SK-N-SH (cell line): ENCODE measurements at regions not wholly inside any gene's neighbourhood (a gene's known extent, or its start where the extent isn't known, plus 50 kb on each side); places are given as distances from the start of the nearest gene placed in this dataset.

Experiments used
- CTCF ChIA-PET: fragments of 300-600, 350-600 bp; formaldehyde crosslinking; extraction: SDS; loops from one replicate; lab custom pipeline; 2021; lab: Yijun Ruan, JAX
- POLR2A ChIA-PET: fragments of 350-600 bp; sonication (Branson Sonifier 250); formaldehyde crosslinking; extraction: SDS; loops from one replicate; lab custom pipeline; 2020; ENCODE audit warnings: antibody characterized with exemption, inconsistent platforms; lab: Yijun Ruan, JAX
- DNase-seq: peaks from one replicate; pipeline ENCODE4 v3.0.0; 2012
- H2AFZ ChIP-seq: fragments of 200-600 bp; sonication (generic); 2 replicates; pipeline ENCODE4 v1.8.1; 2016; ENCODE audit warnings: antibody characterized with exemption, mild to moderate bottlenecking, low read depth
- H3F3A ChIP-seq: fragments of 200-600 bp; sonication (generic); replicated peaks from 2 replicates; pipeline ENCODE3; 2016; ENCODE audit warnings: antibody characterized with exemption, mild to moderate bottlenecking; ENCODE audit not compliant: insufficient read depth
- H3K27ac ChIP-seq, 2 experiments: fragments of 200-500 bp in 1 of 2; fragments of 200-600 bp in 1 of 2; sonication (Bioruptor generic) in 1 of 2; sonication (generic), shearing (Covaris generic) in 1 of 2; 2 replicates each; pipeline versions ENCODE4 v1.5.1 to v1.6.1; 2014 to 2016; ENCODE audit warnings: low read depth in 2 of 2, inconsistent platforms in 1 of 2, low read length in 1 of 2, mild to moderate bottlenecking in 1 of 2, mixed read lengths in 1 of 2
- H3K27me3 ChIP-seq: fragments of 200-600 bp; sonication (generic), shearing (Covaris generic); 2 replicates; pipeline ENCODE4 v1.6.1; 2016; ENCODE audit warnings: mixed run types; ENCODE audit not compliant: insufficient read depth
- H3K36me3 ChIP-seq, 2 experiments: fragments of 200-500 bp in 1 of 2; fragments of 200-600 bp in 1 of 2; sonication (Bioruptor generic) in 1 of 2; sonication (generic) in 1 of 2; replicated peaks in 1 of 2; 2 replicates each; pipeline versions ENCODE3 to v1.5.1; 2014 to 2016; ENCODE audit warnings: low read length in 1 of 2, mild to moderate bottlenecking in 1 of 2; ENCODE audit not compliant: insufficient read depth in 2 of 2, control insufficient read depth in 1 of 2
- H3K4me1 ChIP-seq, 2 experiments: fragments of 200-500 bp in 1 of 2; fragments of 200-600 bp in 1 of 2; sonication (Bioruptor generic) in 1 of 2; sonication (generic), shearing (Covaris generic) in 1 of 2; 2 replicates each; pipeline versions ENCODE4 v1.5.1 to v1.6.1; 2014 to 2016; ENCODE audit warnings: low read depth in 1 of 2, low read length in 1 of 2, mixed run types in 1 of 2; ENCODE audit not compliant: insufficient read depth in 2 of 2, control insufficient read depth in 1 of 2
- H3K4me2 ChIP-seq: fragments of 200-600 bp; sonication (generic), shearing (Covaris generic); 2 replicates; pipeline ENCODE4 v1.6.1; 2017; ENCODE audit warnings: mixed run types
- H3K4me3 ChIP-seq, 2 experiments: fragments of 200-500 bp in 1 of 2; fragments of 200-600 bp in 1 of 2; sonication (Bioruptor generic) in 1 of 2; sonication (generic), shearing (Covaris generic) in 1 of 2; 2 replicates each; pipeline versions ENCODE4 v1.5.1 to v1.8.1; 2014 to 2016; ENCODE audit warnings: low read depth in 2 of 2, inconsistent platforms in 1 of 2, low read length in 1 of 2, mild to moderate bottlenecking in 1 of 2, mixed read lengths in 1 of 2, moderate library complexity in 1 of 2
- H3K79me2 ChIP-seq: fragments of 200-600 bp; sonication (generic); 2 replicates; pipeline ENCODE4 v1.8.1; 2017; ENCODE audit warnings: mild to moderate bottlenecking; ENCODE audit not compliant: insufficient read depth
- H3K9ac ChIP-seq: fragments of 200-600 bp; sonication (generic); 2 replicates; pipeline ENCODE4 v1.6.1; 2017; ENCODE audit warnings: mixed run types
- H3K9me2 ChIP-seq: fragments of 200-600 bp; sonication (generic); 2 replicates; pipeline ENCODE4 v1.6.1; 2017; ENCODE audit warnings: mixed run types
- H3K9me3 ChIP-seq: fragments of 200-600 bp; sonication (generic); 2 replicates; pipeline ENCODE4 v1.6.1; 2017; ENCODE audit warnings: mixed run types, mild to moderate bottlenecking, moderate library complexity
- H4K20me1 ChIP-seq: fragments of 200-600 bp; sonication (generic); 2 replicates; pipeline ENCODE4 v1.6.1; 2017; ENCODE audit warnings: mild to moderate bottlenecking, mixed run types; ENCODE audit not compliant: insufficient read depth
- EP300 ChIP-seq, 2 experiments: IDR thresholded peaks; 2 replicates each; pipeline versions ENCODE4 v1.4.0 to v1.6.1; 2012; ENCODE audit warnings: borderline replicate concordance in 1 of 2, low read depth in 1 of 2, low read length in 1 of 2
- EZH2phosphoT487 ChIP-seq: fragments of 200-600 bp; sonication (generic); IDR thresholded peaks from 2 replicates; pipeline ENCODE4 v1.6.1; 2017; ENCODE audit warnings: low read depth, mixed run types, mild to moderate bottlenecking, antibody characterized with exemption, moderate library complexity, borderline replicate concordance
- GABPA ChIP-seq: IDR thresholded peaks from 2 replicates; pipeline ENCODE4 v1.4.0; 2012; ENCODE audit warnings: low read depth, mild to moderate bottlenecking
- MXI1 ChIP-seq: IDR thresholded peaks from 2 replicates; pipeline ENCODE4 v1.6.1; 2012; ENCODE audit warnings: mild to moderate bottlenecking, low read depth, low read length, improper control_type of control experiment
- NRF1 ChIP-seq: IDR thresholded peaks from 2 replicates; pipeline ENCODE4 v1.6.1; 2012; ENCODE audit warnings: low read depth, mild to moderate bottlenecking, low read length
- RFX5 ChIP-seq: IDR thresholded peaks from 2 replicates; pipeline ENCODE4 v1.6.1; 2012; ENCODE audit warnings: mild to moderate bottlenecking, improper control_type of control experiment, low read length
- SIN3A ChIP-seq: IDR thresholded peaks from 2 replicates; pipeline ENCODE4 v1.6.1; 2012; ENCODE audit warnings: low read depth, mild to moderate bottlenecking, low read length, moderate library complexity, borderline replicate concordance
- ZBTB33 ChIP-seq: IDR thresholded peaks from 2 replicates; pipeline ENCODE4 v1.4.0; 2012; ENCODE audit warnings: low read depth, borderline replicate concordance
- WGBS: methylation state at CpG from one replicate; pipeline ENCODE4 v1.1.6; 2017; ENCODE audit warnings: low lambda C conversion rate; 5-methylcytosine and 5-hydroxymethylcytosine counted together
- TF ChIP-seq, protein P1 (sequence below): fragments of 150-350 bp; IDR thresholded peaks from 2 replicates; pipeline ENCODE4 v1.6.1; 2016; ENCODE audit warnings: mild to moderate bottlenecking, low read depth, low read length

DNA sequence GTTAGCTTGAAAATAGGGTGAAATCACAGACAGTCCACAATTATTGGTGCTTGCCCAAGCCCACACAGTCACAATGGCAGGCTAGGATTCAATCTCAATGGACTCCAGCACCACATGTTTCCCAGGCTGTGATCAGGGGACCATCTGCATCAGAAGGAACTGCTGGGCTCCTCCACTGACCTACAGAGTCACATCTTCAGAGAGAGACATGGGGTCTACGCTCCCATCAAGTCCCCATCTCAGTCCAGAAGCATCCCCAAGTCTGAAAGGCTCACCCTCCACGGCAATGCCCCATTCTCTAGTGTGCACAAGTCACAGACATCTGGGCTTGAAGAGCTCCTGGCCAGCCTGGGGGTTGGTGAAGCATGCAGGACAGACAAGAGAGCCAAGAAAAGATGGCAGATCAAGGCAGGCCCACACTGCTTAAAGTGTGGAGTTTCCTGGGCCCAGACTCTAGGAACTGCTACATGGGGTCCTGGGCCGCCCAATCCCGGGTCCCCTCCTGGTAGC is 262.5 kb downstream of the NPHP4 start (continued):
- TF ChIP-seq, protein P1, sequence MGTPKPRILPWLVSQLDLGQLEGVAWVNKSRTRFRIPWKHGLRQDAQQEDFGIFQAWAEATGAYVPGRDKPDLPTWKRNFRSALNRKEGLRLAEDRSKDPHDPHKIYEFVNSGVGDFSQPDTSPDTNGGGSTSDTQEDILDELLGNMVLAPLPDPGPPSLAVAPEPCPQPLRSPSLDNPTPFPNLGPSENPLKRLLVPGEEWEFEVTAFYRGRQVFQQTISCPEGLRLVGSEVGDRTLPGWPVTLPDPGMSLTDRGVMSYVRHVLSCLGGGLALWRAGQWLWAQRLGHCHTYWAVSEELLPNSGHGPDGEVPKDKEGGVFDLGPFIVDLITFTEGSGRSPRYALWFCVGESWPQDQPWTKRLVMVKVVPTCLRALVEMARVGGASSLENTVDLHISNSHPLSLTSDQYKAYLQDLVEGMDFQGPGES, result no peak
- TF ChIP-seq RFX5 (no peak), NRF1 (no peak)
- TF ChIP-seq, all 33 proteins: peak for 0

DNA sequence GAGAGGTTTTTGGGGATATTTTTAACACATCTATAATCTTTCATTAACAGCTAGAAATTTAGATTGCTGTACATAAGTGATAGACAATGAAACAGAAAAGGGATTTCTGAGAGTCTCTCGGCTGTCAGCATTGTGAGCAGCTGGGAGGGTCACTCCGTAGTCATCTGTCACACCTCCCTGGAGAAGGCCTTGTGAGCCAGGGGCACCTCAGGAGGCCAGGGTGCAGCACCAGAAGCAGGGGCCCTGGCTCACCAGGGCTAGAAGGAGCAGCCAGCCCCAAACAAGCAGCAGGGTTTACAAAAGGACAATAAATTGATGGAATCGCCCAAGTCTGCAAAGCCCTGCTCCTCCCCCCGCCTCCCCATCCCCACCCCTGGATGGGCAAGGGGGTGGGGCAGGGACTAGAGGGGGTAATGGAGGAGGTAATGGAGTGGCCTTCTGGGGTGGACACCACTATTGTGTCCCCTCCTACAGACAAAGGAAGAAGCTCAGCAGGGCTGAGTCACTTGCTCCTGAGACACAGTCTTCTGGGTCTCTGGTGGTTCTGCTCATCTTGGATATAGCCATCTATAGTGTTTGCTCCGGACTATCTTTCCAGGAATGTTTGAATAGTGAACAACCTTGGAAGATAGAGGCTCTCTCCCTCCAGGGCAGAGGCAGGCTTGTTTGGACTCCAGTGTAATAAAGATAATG is 263.4 kb downstream of the NPHP4 start:
- Histone ChIP-seq H3K9ac (no peak overlapping the region), H4K20me1 (no peaks in the 10 kb centered on the region), H3F3A (no peaks in the 10 kb centered on the region), H3K27me3 (no peaks in the 10 kb centered on the region), H3K9me2 (no peaks in the 10 kb centered on the region), H3K36me3 (no peaks in the 10 kb centered on the region), H3K4me1 (peaks cover 0 to 32% of the 10 kb centered on the region in 2 experiments; a peak in 1 of 4 replicates), H3K4me3 (no peak overlapping the region), H3K79me2 (no peaks in the 10 kb centered on the region), H3K4me2 (no peak overlapping the region), H3K9me3 (no peaks in the 10 kb centered on the region), H2AFZ (no peak overlapping the region), H3K27ac (no peak overlapping the region)
- POLR2A ChIA-PET, result no interaction called here
- DNase-seq, result no peak
- CTCF ChIA-PET, result interaction anchor here (1.2 to 5.2 kb wide), 4 partner anchors 13 to 1072 kb away, joined by 3 to 42 read pairs (median 4); no protein-coding TSS in a partner anchor
- TF ChIP-seq EP300 (IDR thresholded peaks at IDR 0.05; ENCODE audit: borderline replicate concordance in 1 of 2, low read depth in 1 of 2, low read length in 1 of 2), result no peak
- WGBS, result 15% methylated on average over 4 of the region's 5 CpGs

DNA sequence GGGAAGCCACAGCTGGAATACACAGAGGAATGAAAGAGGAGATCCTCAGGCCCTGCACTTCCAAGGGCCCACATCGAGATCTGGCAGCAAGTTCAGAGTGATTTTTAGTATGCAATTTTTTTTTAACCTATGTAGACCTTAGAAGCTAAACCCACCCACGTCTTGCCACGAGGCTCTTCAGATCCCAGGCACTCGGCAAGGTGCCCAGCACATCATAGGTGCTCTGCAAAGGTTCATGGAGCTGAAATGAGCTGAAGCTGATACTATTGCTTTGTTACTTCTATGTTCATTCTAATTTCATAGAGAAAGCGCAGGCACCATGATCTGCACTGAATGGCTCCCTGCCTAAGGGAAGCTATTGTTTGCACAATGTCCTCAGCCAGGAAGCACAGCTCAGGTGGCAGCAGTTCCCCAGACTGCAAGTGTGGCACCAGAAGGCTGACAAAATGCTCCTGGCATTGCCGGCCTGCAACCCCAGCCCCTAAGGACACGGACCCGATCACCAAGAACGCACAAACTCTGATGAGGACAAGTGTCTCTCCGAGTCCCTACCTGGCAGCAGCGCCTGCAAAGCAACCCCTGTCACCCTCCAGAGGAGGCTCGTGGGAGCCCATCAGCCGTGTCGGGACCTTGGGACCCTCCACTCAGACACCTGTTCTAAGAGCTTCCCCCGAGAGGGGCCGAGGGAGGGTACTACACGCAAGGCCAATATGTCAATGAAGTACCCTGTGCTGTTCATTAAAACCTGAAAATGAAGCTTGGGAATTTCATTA is 264.2 kb downstream of the NPHP4 start:
- Histone ChIP-seq H2AFZ (no peak overlapping the region), H3K4me3 (no peak overlapping the region), H3K27me3 (no peaks in the 10 kb centered on the region), H4K20me1 (no peaks in the 10 kb centered on the region), H3K36me3 (no peaks in the 10 kb centered on the region), H3K9me2 (no peaks in the 10 kb centered on the region), H3K4me2 (no peak overlapping the region), H3K27ac (no peak overlapping the region), H3K79me2 (no peaks in the 10 kb centered on the region), H3K9ac (no peak overlapping the region), H3F3A (no peaks in the 10 kb centered on the region), H3K4me1 (peaks cover 0 to 32% of the 10 kb centered on the region in 2 experiments; a peak in 1 of 4 replicates)
- ChIA-PET POLR2A (no interaction called here), CTCF (interaction anchor here (1.2 to 5.2 kb wide), 4 partner anchors 14 to 1072 kb away, joined by 3 to 42 read pairs (median 4); no protein-coding TSS in a partner anchor)
- no peak for DNase-seq
- WGBS, result 33% methylated on average over 12 of the region's 17 CpGs
- TF ChIP-seq ZBTB33 (no peak), EZH2phosphoT487 (no peak), GABPA (no peak), MXI1 (no peak), SIN3A (no peak)
- TF ChIP-seq, all 33 proteins: peak for 0
- no peaks in the 10 kb centered on the region for H3K9me3 ChIP-seq
